GM18502 (cell line): ENCODE measurements at regions not wholly inside any gene's neighbourhood (a gene's known extent, or its start where the extent isn't known, plus 50 kb on each side); places are given as distances from the start of the nearest gene placed in this dataset.

Experiments used
- ATAC-seq: cut with Tn5 transposase; IDR thresholded peaks from one replicate; pipeline ENCODE4 v1.9.1; 2021; ENCODE audit warnings: mild to moderate bottlenecking; ENCODE audit not compliant: unreplicated experiment, poor library complexity

- no peak for ATAC-seq
These were observed 831.1 kb downstream of the GALR1 start for GRCh38 chr18:78080761-78081160.

GRCh38 chr18:78082816-78083215 is 833.2 kb downstream of the GALR1 start:
- no peak for ATAC-seq

- no peak for ATAC-seq
These were observed 835.9 kb downstream of the GALR1 start for GRCh38 chr18:78085241-78086185.

- no peak for ATAC-seq
These were observed 837.3 kb downstream of the GALR1 start for GRCh38 chr18:78086931-78087330.

- ATAC-seq: no peak
These were observed 837.7 kb downstream of the GALR1 start for GRCh38 chr18:78087338-78087737.

GRCh38 chr18:78090584-78090983 is 840.9 kb downstream of the GALR1 start:
- ATAC-seq: no peak

GRCh38 chr18:78092901-78093300 is 843.3 kb downstream of the GALR1 start:
- no peak for ATAC-seq

GRCh38 chr18:78099979-78100588 is 850.4 kb downstream of the GALR1 start:
- ATAC-seq: no peak

GRCh38 chr18:78101091-78101490 is 851.4 kb downstream of the GALR1 start:
- no peak for ATAC-seq

GRCh38 chr18:78102135-78102534 is 852.5 kb downstream of the GALR1 start:
- ATAC-seq: no peak

GRCh38 chr18:78105611-78106010 is 856.0 kb downstream of the GALR1 start:
- no peak for ATAC-seq

- no peak for ATAC-seq
These were observed 857.3 kb downstream of the GALR1 start for GRCh38 chr18:78106946-78107345.

- ATAC-seq: no peak
These were observed 857.7 kb downstream of the GALR1 start for GRCh38 chr18:78107363-78107762.

- ATAC-seq: no peak
These were observed 858.9 kb downstream of the GALR1 start for GRCh38 chr18:78108554-78108953.

GRCh38 chr18:78113136-78113939 is 863.7 kb downstream of the GALR1 start:
- ATAC-seq: no peak

GRCh38 chr18:78113940-78114251 is 864.2 kb downstream of the GALR1 start:
- ATAC-seq: no peak

- no peak for ATAC-seq
These were observed 863.6 kb upstream of the SALL3 start for GRCh38 chr18:78115896-78116561.

- ATAC-seq: no peak
These were observed 856.3 kb upstream of the SALL3 start for GRCh38 chr18:78123144-78123909.

- no peak for ATAC-seq
These were observed 855.5 kb upstream of the SALL3 start for GRCh38 chr18:78123926-78124797.
